MCF 10A (cell line): ENCODE measurements at regions not wholly inside any gene's neighbourhood (a gene's known extent, or its start where the extent isn't known, plus 50 kb on each side); places are given as distances from the start of the nearest gene placed in this dataset.
A peak's percentile ranks its signal among the peaks of the same experiment; 100 is the strongest.

Source experiments
- BruUV-seq: library from RNA; stranded (reverse); fragments of 400-500 nt; replicated peaks from 2 replicates; lab custom pipeline; 2021; lab: Mats Ljungman, UMichigan
- CTCF ChIA-PET: fragments of 300-600 bp; sonication (Branson Sonifier 250); formaldehyde crosslinking; extraction: SDS; loops from one replicate; lab custom pipeline; 2021; ENCODE audit warnings: antibody characterized with exemption, inconsistent platforms; lab: Yijun Ruan, JAX
- POLR2A ChIA-PET: fragments of 300-600, 350-650 bp; sonication (Branson Sonifier 250); formaldehyde crosslinking; extraction: SDS; loops from one replicate; lab custom pipeline; 2020; ENCODE audit warnings: antibody characterized with exemption, inconsistent platforms; lab: Yijun Ruan, JAX
- DNase-seq: peaks from one replicate; pipeline ENCODE4 v3.0.0-alpha.2; 2018; ENCODE audit not compliant: unreplicated experiment
- H3K27ac Mint-ChIP-seq: one replicate; pipeline ENCODE4 v1.8.0; 2022; ENCODE audit warnings: mild to moderate bottlenecking, low read depth, mixed read lengths; ENCODE audit not compliant: unreplicated experiment
- H3K27me3 Mint-ChIP-seq: one replicate; pipeline ENCODE4 v1.8.0; 2022; ENCODE audit warnings: mixed read lengths; ENCODE audit not compliant: insufficient read depth, unreplicated experiment
- H3K36me3 Mint-ChIP-seq: one replicate; pipeline ENCODE4 v1.8.0; 2022; ENCODE audit warnings: mild to moderate bottlenecking, moderate library complexity, mixed read lengths; ENCODE audit not compliant: insufficient read depth, unreplicated experiment
- H3K4me1 Mint-ChIP-seq: one replicate; pipeline ENCODE4 v1.8.0; 2022; ENCODE audit warnings: mixed read lengths; ENCODE audit not compliant: insufficient read depth, unreplicated experiment
- H3K4me3 Mint-ChIP-seq: one replicate; pipeline ENCODE4 v1.8.0; 2022; ENCODE audit warnings: mild to moderate bottlenecking, moderate library complexity, mixed read lengths; ENCODE audit not compliant: unreplicated experiment
- H3K9me3 Mint-ChIP-seq: one replicate; pipeline ENCODE4 v1.8.0; 2022; ENCODE audit warnings: mixed read lengths; ENCODE audit not compliant: unreplicated experiment
- intact Hi-C: fragments of 100-400 bp; cut with micrococcal nuclease; formaldehyde crosslinking; loops from 2 replicates; pipeline ENCODE4 v1.14.1; 2022
- TF ChIP-seq, protein P1 (sequence below): fragments of 200-600 bp; IDR thresholded peaks from one replicate; pipeline ENCODE4 v1.8.0; 2022; ENCODE audit warnings: antibody characterized with exemption, mild to moderate bottlenecking; ENCODE audit not compliant: unreplicated experiment

DNA sequence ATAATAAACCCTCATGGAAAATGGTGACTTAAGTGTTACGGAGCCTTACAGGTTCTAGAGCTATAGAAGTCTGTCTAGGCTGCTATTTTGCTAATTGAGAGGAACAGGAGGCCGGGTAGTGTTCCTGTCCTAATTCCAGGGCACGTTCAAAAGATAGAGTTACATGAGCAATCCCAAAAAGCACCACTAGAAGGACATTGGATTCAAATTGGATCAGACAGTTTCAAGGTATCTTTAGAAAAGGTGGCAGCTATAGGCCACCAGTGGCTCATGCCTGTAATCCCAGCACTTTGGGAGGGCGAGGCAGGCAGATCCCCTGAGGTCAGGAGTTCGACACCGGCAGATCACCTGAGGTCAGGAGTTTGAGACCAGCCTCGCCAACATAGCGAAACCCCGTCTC is 458.8 kb downstream of the TMEM232 start:
- intact Hi-C loops = no loop called here
- ChIA-PET CTCF (interaction anchor here (0.6 kb wide), 1 partner anchor 539 kb away, joined by 4 read pairs; no protein-coding TSS in a partner anchor), POLR2A (no interaction called here)
- Mint-ChIP-seq H3K27ac (no peak overlapping the region), H3K36me3 (no peaks in the 10 kb centered on the region), H3K4me3 (no peak overlapping the region), H3K4me1 (peaks cover 17% of the 10 kb centered on the region), H3K27me3 (no peaks in the 10 kb centered on the region), H3K9me3 (no peaks in the 10 kb centered on the region)
- no peak for DNase-seq
- TF ChIP-seq, protein P1, sequence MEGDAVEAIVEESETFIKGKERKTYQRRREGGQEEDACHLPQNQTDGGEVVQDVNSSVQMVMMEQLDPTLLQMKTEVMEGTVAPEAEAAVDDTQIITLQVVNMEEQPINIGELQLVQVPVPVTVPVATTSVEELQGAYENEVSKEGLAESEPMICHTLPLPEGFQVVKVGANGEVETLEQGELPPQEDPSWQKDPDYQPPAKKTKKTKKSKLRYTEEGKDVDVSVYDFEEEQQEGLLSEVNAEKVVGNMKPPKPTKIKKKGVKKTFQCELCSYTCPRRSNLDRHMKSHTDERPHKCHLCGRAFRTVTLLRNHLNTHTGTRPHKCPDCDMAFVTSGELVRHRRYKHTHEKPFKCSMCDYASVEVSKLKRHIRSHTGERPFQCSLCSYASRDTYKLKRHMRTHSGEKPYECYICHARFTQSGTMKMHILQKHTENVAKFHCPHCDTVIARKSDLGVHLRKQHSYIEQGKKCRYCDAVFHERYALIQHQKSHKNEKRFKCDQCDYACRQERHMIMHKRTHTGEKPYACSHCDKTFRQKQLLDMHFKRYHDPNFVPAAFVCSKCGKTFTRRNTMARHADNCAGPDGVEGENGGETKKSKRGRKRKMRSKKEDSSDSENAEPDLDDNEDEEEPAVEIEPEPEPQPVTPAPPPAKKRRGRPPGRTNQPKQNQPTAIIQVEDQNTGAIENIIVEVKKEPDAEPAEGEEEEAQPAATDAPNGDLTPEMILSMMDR = peak; percentile 7
- BruUV-seq = no TSS peak

DNA sequence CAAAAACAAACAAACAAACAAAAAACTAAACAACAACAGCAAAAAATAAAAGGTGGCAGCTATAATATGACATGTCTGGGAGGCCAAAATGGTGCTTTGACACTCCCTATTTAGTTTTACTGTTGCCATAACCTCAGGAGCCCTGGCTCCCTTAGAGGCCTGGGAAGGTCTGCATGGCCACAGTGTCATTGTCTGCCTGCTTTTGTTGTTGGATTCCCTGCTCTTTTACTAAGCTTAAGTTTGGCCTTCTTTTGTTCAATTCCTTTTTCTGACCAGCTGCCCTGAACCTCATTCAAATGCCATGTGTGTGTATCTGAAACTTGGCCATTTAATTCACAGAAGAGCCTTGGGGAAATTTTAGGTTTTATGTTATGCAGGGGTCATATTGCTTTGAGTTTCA is 458.2 kb downstream of the TMEM232 start:
- Mint-ChIP-seq H3K4me3 (no peak overlapping the region), H3K36me3 (no peaks in the 10 kb centered on the region), H3K27me3 (no peaks in the 10 kb centered on the region), H3K9me3 (no peaks in the 10 kb centered on the region), H3K27ac (no peak overlapping the region), H3K4me1 (peaks cover 13% of the 10 kb centered on the region)
- POLR2A ChIA-PET = interaction anchor here (0.6 kb wide), 1 partner anchor 238 kb away, joined by 4 read pairs; no protein-coding TSS in a partner anchor
- CTCF ChIA-PET = interaction anchor here (0.6 kb wide), 1 partner anchor 540 kb away, joined by 4 read pairs; no protein-coding TSS in a partner anchor
- no peak for DNase-seq
- TF ChIP-seq, protein P1 = no peak
- intact Hi-C loops = no loop called here
- no TSS peak for BruUV-seq

DNA sequence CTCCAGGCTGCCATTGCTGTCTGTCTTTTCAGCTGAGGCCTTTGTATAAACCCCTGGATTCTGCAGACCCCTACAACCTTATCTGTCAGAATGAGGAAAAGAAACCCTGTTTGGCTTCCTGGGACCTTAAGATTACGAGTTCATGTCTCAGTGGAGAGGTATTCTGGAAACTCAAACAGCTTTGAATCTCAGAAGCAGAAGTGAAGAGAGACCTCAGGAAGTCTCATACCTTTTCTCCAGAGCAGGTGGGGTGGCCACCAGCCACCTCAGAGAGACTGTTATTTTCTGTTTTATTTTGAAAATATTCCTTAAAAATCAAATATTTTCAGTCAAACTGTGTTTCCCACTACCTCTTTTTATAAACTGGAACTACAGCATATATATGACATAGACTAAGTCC is 457.5 kb downstream of the TMEM232 start:
- H3K4me1 Mint-ChIP-seq = peaks cover 13% of the 10 kb centered on the region
- no TSS peak for BruUV-seq
- CTCF ChIA-PET = no interaction called here
- H3K4me3 Mint-ChIP-seq = no peak overlapping the region
- H3K36me3 Mint-ChIP-seq = no peaks in the 10 kb centered on the region
- TF ChIP-seq, protein P1 = no peak
- POLR2A ChIA-PET = no interaction called here
- H3K27me3 Mint-ChIP-seq = no peaks in the 10 kb centered on the region
- intact Hi-C loops = no loop called here
- H3K27ac Mint-ChIP-seq = no peak overlapping the region
- H3K9me3 Mint-ChIP-seq = no peaks in the 10 kb centered on the region
- DNase-seq = no peak

GRCh38 chr5:110269478-110270142 is 456.9 kb downstream of the TMEM232 start:
- Mint-ChIP-seq H3K4me1 (peaks cover 13% of the 10 kb centered on the region), H3K27ac (no peak overlapping the region), H3K27me3 (no peaks in the 10 kb centered on the region), H3K4me3 (no peak overlapping the region), H3K36me3 (no peaks in the 10 kb centered on the region), H3K9me3 (no peaks in the 10 kb centered on the region)
- DNase-seq = no peak
- ChIA-PET CTCF (interaction anchor here (0.7 kb wide), 1 partner anchor 106 kb away, joined by 3 read pairs; no protein-coding TSS in a partner anchor), POLR2A (interaction anchor here (0.8 kb wide), 1 partner anchor 11 kb away, joined by 4 read pairs; no protein-coding TSS in a partner anchor)
- BruUV-seq = no TSS peak
- intact Hi-C loops = no loop called here
- TF ChIP-seq, protein P1 = no peak
